ENCODE measurements at regions not wholly inside any gene's neighbourhood (a gene's known extent, or its start where the extent isn't known, plus 50 kb on each side); places are given as distances from the start of the nearest gene placed in this dataset. TPM values are rescaled to one million over a fixed set of nuclear protein-coding genes. Genes with fewer than 3 reads are reported as not detected.
"Not testable (repeated sequence)": the region's sequence is repeated elsewhere in the genome, so short reads cannot be mapped to it uniquely, and the experiment has no call there.

- not testable (repeated sequence) for H3K36me3 Mint-ChIP-seq (ENCODE audit: unreplicated experiment); H3K27ac Mint-ChIP-seq (ENCODE audit: unreplicated experiment); H3K9me3 Mint-ChIP-seq (ENCODE audit: unreplicated experiment); H3K27me3 Mint-ChIP-seq (ENCODE audit: unreplicated experiment); H3K4me3 Mint-ChIP-seq (ENCODE audit: unreplicated experiment); H3K4me1 Mint-ChIP-seq (ENCODE audit: unreplicated experiment)
- DNase-seq (ENCODE audit: extremely low spot score, unreplicated experiment), result peak; percentile 81
Observed at GRCh38 chr7:63604853-63605252, 393.8 kb upstream of the ZNF722 start.

GRCh38 chr7:63617595-63617994 lies 381.1 kb upstream of the ZNF722 start:
- H3K36me3 Mint-ChIP-seq (ENCODE audit: unreplicated experiment); H3K9me3 Mint-ChIP-seq (ENCODE audit: unreplicated experiment); H3K27me3 Mint-ChIP-seq (ENCODE audit: unreplicated experiment); H3K4me1 Mint-ChIP-seq (ENCODE audit: unreplicated experiment); H3K27ac Mint-ChIP-seq (ENCODE audit: unreplicated experiment); H3K4me3 Mint-ChIP-seq (ENCODE audit: unreplicated experiment): not testable (repeated sequence)
- peak; percentile 73 for DNase-seq (ENCODE audit: extremely low spot score, unreplicated experiment)

DNA sequence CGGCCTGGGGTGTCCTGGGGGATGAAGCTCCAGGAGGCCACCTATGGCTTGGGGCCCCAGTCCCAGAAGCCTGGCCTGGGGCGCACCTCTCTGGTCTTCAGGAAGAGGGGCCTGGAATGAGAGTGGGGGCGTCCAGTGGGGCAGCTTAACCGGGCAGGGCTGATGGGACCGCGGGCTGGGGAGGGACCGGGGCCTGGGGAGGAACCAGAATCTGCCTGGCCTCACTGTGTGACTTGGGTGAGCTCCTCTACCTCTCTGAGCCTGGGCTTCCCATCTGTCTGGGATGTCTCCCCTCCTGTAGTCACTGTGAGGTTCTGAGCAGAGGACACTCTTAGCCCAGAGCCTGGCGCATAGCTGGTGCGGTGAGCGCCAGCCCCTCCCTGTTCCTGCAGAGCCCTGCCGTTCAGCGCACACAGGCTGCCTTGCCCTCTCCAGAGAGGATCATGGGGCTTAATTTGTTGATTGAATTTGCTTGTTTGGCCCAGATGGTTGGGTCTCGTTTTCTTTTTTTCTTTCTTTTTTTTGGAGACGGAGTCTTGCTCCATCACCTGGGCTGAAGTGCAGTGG lies 378.4 kb upstream of the ZNF722 start:
- not testable (repeated sequence) for H3K27ac Mint-ChIP-seq (ENCODE audit: unreplicated experiment); H3K4me1 Mint-ChIP-seq (ENCODE audit: unreplicated experiment); H3K4me3 Mint-ChIP-seq (ENCODE audit: unreplicated experiment); H3K27me3 Mint-ChIP-seq (ENCODE audit: unreplicated experiment); H3K36me3 Mint-ChIP-seq (ENCODE audit: unreplicated experiment); H3K9me3 Mint-ChIP-seq (ENCODE audit: unreplicated experiment)
- DNase-seq (ENCODE audit: extremely low spot score, unreplicated experiment), result peak; percentile 80

DNA sequence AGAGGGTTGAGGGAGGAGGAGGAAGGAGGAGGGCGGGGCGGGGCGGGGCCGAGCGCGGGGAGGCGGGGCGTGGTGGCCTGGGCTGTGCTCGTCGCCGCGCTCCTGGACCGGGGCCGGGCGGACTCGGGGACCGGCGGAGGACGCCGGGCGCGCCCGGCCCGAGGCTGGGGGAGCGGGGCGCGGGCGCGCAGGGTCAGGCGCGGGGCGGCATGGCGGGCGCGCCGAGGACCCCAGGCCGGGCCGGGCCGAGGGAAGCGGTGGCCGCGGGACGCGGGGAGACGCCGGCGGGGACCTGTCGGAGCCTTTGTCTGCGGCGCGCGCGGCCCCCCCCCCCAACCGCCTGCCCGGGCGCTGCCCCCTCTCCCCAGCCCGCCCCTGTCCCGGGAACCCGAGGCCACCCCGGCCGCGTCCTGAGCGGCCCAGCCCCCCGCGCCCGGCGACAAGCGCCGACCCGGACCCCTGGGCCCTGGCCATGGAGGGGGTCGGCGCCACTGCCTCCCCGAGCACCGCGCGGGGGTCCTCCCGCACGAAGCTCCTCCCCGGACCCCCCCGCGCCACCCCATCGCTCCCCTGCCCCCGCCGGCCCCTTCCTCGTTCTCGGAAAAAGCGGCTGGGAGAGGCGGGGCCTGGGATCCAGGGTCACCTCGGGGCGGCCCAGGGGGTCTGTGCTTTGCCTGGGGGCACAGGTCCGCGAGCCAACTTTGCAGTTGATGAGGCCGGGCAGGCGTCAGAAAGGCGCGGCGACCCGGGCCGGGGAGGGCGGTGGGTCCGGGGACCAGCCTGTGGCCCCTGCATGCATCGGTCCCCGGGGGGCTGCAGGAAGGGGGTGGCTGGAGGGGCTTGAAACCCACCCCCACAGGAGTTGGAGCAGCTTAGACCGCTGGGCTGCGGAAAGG lies 370.8 kb upstream of the ZNF722 start:
- H3K27me3 Mint-ChIP-seq (ENCODE audit: unreplicated experiment); H3K4me3 Mint-ChIP-seq (ENCODE audit: unreplicated experiment); H3K4me1 Mint-ChIP-seq (ENCODE audit: unreplicated experiment); H3K9me3 Mint-ChIP-seq (ENCODE audit: unreplicated experiment); H3K27ac Mint-ChIP-seq (ENCODE audit: unreplicated experiment); H3K36me3 Mint-ChIP-seq (ENCODE audit: unreplicated experiment): not testable (repeated sequence)
- peak; percentile 75 for DNase-seq (ENCODE audit: extremely low spot score, unreplicated experiment)

DNA sequence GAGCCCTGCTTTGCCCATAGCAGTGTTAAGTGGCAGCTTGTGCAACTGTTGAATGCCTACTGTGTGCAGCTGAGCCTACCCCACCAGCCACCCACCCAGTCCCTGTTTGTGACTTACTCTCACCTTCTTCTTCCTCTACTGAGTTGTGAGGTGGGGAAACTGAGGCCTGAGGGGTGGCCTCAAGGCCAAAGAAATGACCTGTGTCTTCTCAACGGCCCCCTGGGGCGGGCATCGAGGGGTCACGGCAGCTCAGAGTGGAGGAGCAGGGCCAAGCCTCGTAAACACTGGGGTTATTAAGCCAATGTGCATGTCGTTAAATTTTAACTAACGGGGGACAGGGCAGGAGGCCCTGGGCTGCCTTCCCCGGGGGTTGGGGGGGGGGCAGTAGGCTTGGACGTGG lies 369.6 kb upstream of the ZNF722 start:
- not testable (repeated sequence) for H3K4me3 Mint-ChIP-seq (ENCODE audit: unreplicated experiment); H3K4me1 Mint-ChIP-seq (ENCODE audit: unreplicated experiment); H3K9me3 Mint-ChIP-seq (ENCODE audit: unreplicated experiment); H3K27me3 Mint-ChIP-seq (ENCODE audit: unreplicated experiment); H3K36me3 Mint-ChIP-seq (ENCODE audit: unreplicated experiment); H3K27ac Mint-ChIP-seq (ENCODE audit: unreplicated experiment)
- DNase-seq (ENCODE audit: extremely low spot score, unreplicated experiment), result peak; percentile 82

- not testable (repeated sequence) for H3K36me3 Mint-ChIP-seq (ENCODE audit: unreplicated experiment); H3K27me3 Mint-ChIP-seq (ENCODE audit: unreplicated experiment); H3K9me3 Mint-ChIP-seq (ENCODE audit: unreplicated experiment); DNase-seq (ENCODE audit: extremely low spot score, unreplicated experiment); H3K4me1 Mint-ChIP-seq (ENCODE audit: unreplicated experiment); H3K4me3 Mint-ChIP-seq (ENCODE audit: unreplicated experiment); H3K27ac Mint-ChIP-seq (ENCODE audit: unreplicated experiment)
Observed at GRCh38 chr7:63636585-63636984, 362.1 kb upstream of the ZNF722 start.

DNA sequence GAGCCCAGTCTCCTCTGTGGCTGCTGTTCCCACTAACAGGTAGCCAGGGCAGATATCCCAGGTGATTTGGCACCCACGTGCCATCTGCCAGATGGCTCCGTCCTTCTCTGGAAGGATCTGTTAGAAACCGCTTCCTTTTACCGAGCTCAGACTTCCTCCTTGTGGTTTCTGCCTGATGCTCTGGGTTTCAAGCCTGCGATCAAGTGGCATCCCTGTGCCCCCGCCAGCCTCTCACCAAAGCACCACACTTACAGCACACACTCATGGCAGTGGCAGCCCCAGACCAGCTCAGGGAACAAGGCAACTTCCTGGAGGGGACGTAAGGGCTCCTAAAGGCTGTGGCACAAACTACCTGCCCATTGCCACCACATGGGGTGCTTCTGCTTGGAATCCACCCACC lies 333.1 kb upstream of the ZNF722 start:
- not testable (repeated sequence) for H3K27me3 Mint-ChIP-seq (ENCODE audit: unreplicated experiment); DNase-seq (ENCODE audit: extremely low spot score, unreplicated experiment); H3K36me3 Mint-ChIP-seq (ENCODE audit: unreplicated experiment); H3K4me3 Mint-ChIP-seq (ENCODE audit: unreplicated experiment); H3K27ac Mint-ChIP-seq (ENCODE audit: unreplicated experiment); H3K4me1 Mint-ChIP-seq (ENCODE audit: unreplicated experiment); H3K9me3 Mint-ChIP-seq (ENCODE audit: unreplicated experiment)

DNA sequence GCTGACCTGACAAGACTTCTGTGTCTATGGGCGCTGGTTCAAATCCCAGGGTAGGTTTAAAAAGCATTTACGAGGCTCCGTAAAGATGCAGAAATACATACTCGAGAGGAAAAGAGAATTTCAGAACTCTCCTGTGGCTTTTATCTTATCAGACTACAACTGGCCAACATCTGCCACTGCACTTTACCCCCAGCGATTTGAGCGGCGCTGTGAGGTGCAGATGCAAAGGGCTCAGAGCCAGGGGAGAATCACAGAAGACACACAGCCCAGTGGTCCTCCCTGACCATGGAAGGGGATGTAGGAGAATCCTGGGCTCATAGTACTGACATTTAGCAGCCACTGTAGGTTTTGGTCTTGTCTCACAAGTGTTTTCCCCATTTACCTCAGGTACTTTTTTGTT lies 307.2 kb upstream of the ZNF722 start:
- not testable (repeated sequence) for H3K9me3 Mint-ChIP-seq (ENCODE audit: unreplicated experiment); H3K27ac Mint-ChIP-seq (ENCODE audit: unreplicated experiment); DNase-seq (ENCODE audit: extremely low spot score, unreplicated experiment); H3K4me1 Mint-ChIP-seq (ENCODE audit: unreplicated experiment); H3K4me3 Mint-ChIP-seq (ENCODE audit: unreplicated experiment); H3K36me3 Mint-ChIP-seq (ENCODE audit: unreplicated experiment); H3K27me3 Mint-ChIP-seq (ENCODE audit: unreplicated experiment)

- H3K9me3 Mint-ChIP-seq (ENCODE audit: unreplicated experiment); H3K4me3 Mint-ChIP-seq (ENCODE audit: unreplicated experiment); H3K27me3 Mint-ChIP-seq (ENCODE audit: unreplicated experiment); H3K4me1 Mint-ChIP-seq (ENCODE audit: unreplicated experiment); H3K36me3 Mint-ChIP-seq (ENCODE audit: unreplicated experiment); DNase-seq (ENCODE audit: extremely low spot score, unreplicated experiment); H3K27ac Mint-ChIP-seq (ENCODE audit: unreplicated experiment): not testable (repeated sequence)
Observed at GRCh38 chr7:63694296-63694695, 304.4 kb upstream of the ZNF722 start.

Small RNAs in the stretch of these regions (microRNA-seq; reads per million reads assigned to microRNA genes)
- gene MIR4283-2 (ENCODE audit: unreplicated experiment), result not detected

Measured in osteocyte (in vitro differentiated cells).